HEK293T (cell line): ENCODE measurements at regions not wholly inside any gene's neighbourhood (a gene's known extent, or its start where the extent isn't known, plus 50 kb on each side); places are given as distances from the start of the nearest gene placed in this dataset.

Experiments
- CTCF ChIA-PET: fragments of 350-600 bp; formaldehyde crosslinking; extraction: SDS; loops from one replicate; lab custom pipeline; 2021; ENCODE audit warnings: antibody characterized with exemption, inconsistent platforms; lab: Yijun Ruan, JAX
- POLR2A ChIA-PET: fragments of 350-600 bp; formaldehyde crosslinking; extraction: SDS; loops from one replicate; lab custom pipeline; 2020; ENCODE audit warnings: antibody characterized with exemption, inconsistent platforms; lab: Yijun Ruan, JAX
- DNase-seq: peaks from one replicate; pipeline ENCODE4 v3.0.0; 2012; ENCODE audit warnings: mixed read lengths; ENCODE audit errors: extremely low spot score
- ARNT ChIP-seq: fragments of 450-650 bp; IDR thresholded peaks from 2 replicates; pipeline ENCODE4 v1.6.1; 2017; ENCODE audit warnings: mild to moderate bottlenecking
- BHLHE40 ChIP-seq: fragments of 450-650 bp; IDR thresholded peaks from 2 replicates; pipeline ENCODE4 v1.6.1; 2016; ENCODE audit warnings: mild to moderate bottlenecking, moderate library complexity, borderline replicate concordance
- CTBP1 ChIP-seq: fragments of 450-650 bp; IDR thresholded peaks from 2 replicates; pipeline ENCODE4 v1.6.1; 2016; ENCODE audit warnings: borderline replicate concordance
- ELF4 ChIP-seq: fragments of 450-650 bp; IDR thresholded peaks from 2 replicates; pipeline ENCODE4 v1.6.1; 2017; ENCODE audit warnings: antibody characterized with exemption
- FOXA1 ChIP-seq: fragments of 450-650 bp; IDR thresholded peaks from 2 replicates; pipeline ENCODE4 v1.6.1; 2016; ENCODE audit warnings: mild to moderate bottlenecking
- FOXK2 ChIP-seq: fragments of 450-650 bp; IDR thresholded peaks from 2 replicates; pipeline ENCODE4 v1.6.1; 2016; ENCODE audit warnings: mild to moderate bottlenecking
- FOXM1 ChIP-seq: fragments of 450-650 bp; IDR thresholded peaks from 2 replicates; pipeline ENCODE4 v1.6.1; 2017; ENCODE audit warnings: mild to moderate bottlenecking, borderline replicate concordance
- HDGF ChIP-seq: fragments of 450-650 bp; IDR thresholded peaks from 2 replicates; pipeline ENCODE4 v1.6.1; 2017; ENCODE audit warnings: antibody characterized with exemption, borderline replicate concordance
- LEF1 ChIP-seq: fragments of 450-650 bp; IDR thresholded peaks from 2 replicates; pipeline ENCODE4 v1.6.1; 2017; ENCODE audit warnings: mild to moderate bottlenecking, borderline replicate concordance
- NFRKB ChIP-seq: fragments of 450-650 bp; IDR thresholded peaks from 2 replicates; pipeline ENCODE4 v1.6.1; 2016; ENCODE audit warnings: mild to moderate bottlenecking, moderate library complexity
- PKNOX1 ChIP-seq: fragments of 450-650 bp; IDR thresholded peaks from 2 replicates; pipeline ENCODE4 v1.6.1; 2016
- SP1 ChIP-seq: fragments of 450-650 bp; IDR thresholded peaks from 2 replicates; pipeline ENCODE4 v1.6.1; 2017
- SUZ12 ChIP-seq: fragments of 450-650 bp; IDR thresholded peaks from 2 replicates; pipeline ENCODE4 v1.6.1; 2016; ENCODE audit warnings: mild to moderate bottlenecking
- TARDBP ChIP-seq: fragments of 450-650 bp; IDR thresholded peaks from 2 replicates; pipeline ENCODE4 v1.6.1; 2016
- ZNF384 ChIP-seq: fragments of 450-650 bp; IDR thresholded peaks from 2 replicates; pipeline ENCODE4 v1.6.1; 2016

- no peak for TF ChIP-seq ARNT
- no peak for TF ChIP-seq BHLHE40
- no peak for TF ChIP-seq PKNOX1
- no peak for TF ChIP-seq SP1
- no peak for TF ChIP-seq ZNF384
- TF ChIP-seq FOXA1, result no peak
- TF ChIP-seq TARDBP, result no peak
- no peak for TF ChIP-seq HDGF
- TF ChIP-seq FOXM1, result no peak
- no peak for TF ChIP-seq FOXK2
- no peak for TF ChIP-seq CTBP1
- TF ChIP-seq LEF1, result no peak
- no peak for TF ChIP-seq SUZ12
- no peak for TF ChIP-seq NFRKB
- CTCF ChIA-PET, result interaction anchor here (1.1 kb wide), 1 partner anchor 50 kb away, joined by 3 read pairs; no protein-coding TSS in a partner anchor
- DNase-seq, result no peak
- POLR2A ChIA-PET, result interaction anchor here (1.1 to 1.9 kb wide), 3 partner anchors 12 to 148 kb away, joined by 4 to 10 read pairs (median 7); partner anchors contain the start of gene SOX4
Measured at GRCh38 chr6:21741221-21742109, 147.9 kb downstream of the SOX4 start.

GRCh38 chr6:21742238-21742660, 148.7 kb downstream of the SOX4 start:
- ChIA-PET CTCF (interaction anchor here (0.6 to 1.1 kb wide), 2 partner anchors 9 to 51 kb away, joined by 3 read pairs; no protein-coding TSS in a partner anchor), POLR2A (interaction anchor here (0.6 to 1.5 kb wide), 3 partner anchors 11 to 149 kb away, joined by 3 to 7 read pairs (median 4); partner anchors contain the start of gene SOX4)
- TF ChIP-seq PKNOX1, result peak; percentile 56
- TF ChIP-seq TARDBP, result no peak
- TF ChIP-seq FOXM1, result no peak
- no peak for TF ChIP-seq BHLHE40
- no peak for TF ChIP-seq ARNT
- TF ChIP-seq HDGF, result no peak
- no peak for TF ChIP-seq FOXA1
- TF ChIP-seq CTBP1, result no peak
- TF ChIP-seq ZNF384, result no peak
- DNase-seq, result no peak

GRCh38 chr6:21744331-21744730, 150.8 kb downstream of the SOX4 start:
- no peak for DNase-seq
- CTCF ChIA-PET, result no interaction called here
- no peak for TF ChIP-seq HDGF
- no peak for TF ChIP-seq PKNOX1
- no peak for TF ChIP-seq BHLHE40
- no peak for TF ChIP-seq FOXM1
- POLR2A ChIA-PET, result no interaction called here

GRCh38 chr6:21745543-21746337, 152.2 kb downstream of the SOX4 start:
- ChIA-PET POLR2A (no interaction called here), CTCF (interaction anchor here (0.6 to 1.4 kb wide), 5 partner anchors 24 to 313 kb away, joined by 3 to 6 read pairs (median 3); partner anchors contain the start of gene SOX4)
- no peak for DNase-seq
- no peak for TF ChIP-seq BHLHE40
- peak; percentile 93 for TF ChIP-seq ZNF384
- no peak for TF ChIP-seq ELF4
- TF ChIP-seq TARDBP, result no peak
- no peak for TF ChIP-seq FOXK2
- no peak for TF ChIP-seq NFRKB
- no peak for TF ChIP-seq SP1

GRCh38 chr6:21747441-21747840, 153.9 kb downstream of the SOX4 start:
- POLR2A ChIA-PET, result interaction anchor here (2.6 kb wide), 1 partner anchor 154 kb away, joined by 10 read pairs; the partner anchor contains the start of gene SOX4

More at GRCh38 chr6:21747441-21747840, 153.9 kb downstream of the SOX4 start:
- CTCF ChIA-PET, result interaction anchor here (0.6 to 1.6 kb wide), 3 partner anchors 22 to 154 kb away, joined by 3 to 7 read pairs (median 5); partner anchors contain the start of gene SOX4
- no peak for DNase-seq
- no peak for TF ChIP-seq PKNOX1
- TF ChIP-seq ARNT, result no peak
- TF ChIP-seq FOXA1, result no peak
- no peak for TF ChIP-seq FOXM1
- TF ChIP-seq CTBP1, result no peak
- TF ChIP-seq TARDBP, result no peak
- no peak for TF ChIP-seq HDGF
- TF ChIP-seq FOXK2, result no peak
- no peak for TF ChIP-seq ELF4
